DND-41 (cell line): ENCODE measurements at regions not wholly inside any gene's neighbourhood (a gene's known extent, or its start where the extent isn't known, plus 50 kb on each side); places are given as distances from the start of the nearest gene placed in this dataset.

Source experiments
- CTCF ChIP-seq: IDR thresholded peaks from 2 replicates; pipeline ENCODE4 v1.5.1; 2012; ENCODE audit warnings: borderline replicate concordance, low read length, moderate library complexity, mild to moderate bottlenecking; ENCODE audit not compliant: poor library complexity, severe bottlenecking; ENCODE audit errors: extremely low read depth
- EZH2 ChIP-seq: IDR thresholded peaks from 3 replicates; pipeline ENCODE4 v1.6.1; 2012; ENCODE audit warnings: borderline replicate concordance, low read depth, mild to moderate bottlenecking, moderate library complexity, low read length, inconsistent platforms; ENCODE audit not compliant: severe bottlenecking

- TF ChIP-seq CTCF = no peak
- no peak for TF ChIP-seq EZH2
These were observed 933.4 kb downstream of the TFAP2A start for GRCh38 chr6:9481292-9482029.
